HG02973 (cell line): ENCODE measurements at regions not wholly inside any gene's neighbourhood (a gene's known extent, or its start where the extent isn't known, plus 50 kb on each side); places are given as distances from the start of the nearest gene placed in this dataset.

Experiments used
- ATAC-seq: cut with Tn5 transposase; IDR thresholded peaks from one replicate; pipeline ENCODE4 v1.9.1; 2021; ENCODE audit warnings: moderate library complexity; ENCODE audit not compliant: unreplicated experiment

DNA sequence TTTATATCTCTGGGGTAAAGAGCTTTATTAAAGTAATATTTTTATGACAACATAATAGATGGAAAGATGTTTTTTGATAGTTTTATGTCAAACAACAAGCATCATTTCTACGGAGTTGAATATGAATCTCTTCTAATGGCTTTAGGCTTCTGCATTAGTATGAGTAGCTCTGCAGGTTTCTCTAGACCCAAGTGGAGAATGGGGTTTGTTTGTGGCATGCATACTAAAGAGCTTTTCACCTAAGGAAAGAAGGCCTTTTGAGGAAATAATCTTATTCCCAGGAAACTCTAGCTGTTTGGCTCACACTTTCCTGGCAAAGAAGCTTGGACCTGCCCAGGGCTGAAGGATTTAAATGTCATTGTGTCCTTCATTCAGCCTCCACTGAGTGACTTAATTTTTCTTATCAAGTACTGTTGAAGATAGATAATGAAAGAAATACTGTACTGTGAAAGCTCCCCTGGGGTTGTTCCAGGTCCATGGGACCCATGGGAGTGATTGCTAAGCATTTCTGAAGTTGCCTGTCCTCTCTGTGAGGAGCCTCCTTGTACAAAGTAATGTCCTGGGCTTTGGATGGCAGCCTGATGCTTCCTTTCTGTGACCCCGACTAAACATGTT, 469.3 kb downstream of the LRIG3 start:
- ATAC-seq: no peak

- ATAC-seq: no peak
Measured at GRCh38 chr12:58452546-58452945, 467.8 kb downstream of the LRIG3 start.

GRCh38 chr12:58453306-58453705, 467.0 kb downstream of the LRIG3 start:
- ATAC-seq: no peak

DNA sequence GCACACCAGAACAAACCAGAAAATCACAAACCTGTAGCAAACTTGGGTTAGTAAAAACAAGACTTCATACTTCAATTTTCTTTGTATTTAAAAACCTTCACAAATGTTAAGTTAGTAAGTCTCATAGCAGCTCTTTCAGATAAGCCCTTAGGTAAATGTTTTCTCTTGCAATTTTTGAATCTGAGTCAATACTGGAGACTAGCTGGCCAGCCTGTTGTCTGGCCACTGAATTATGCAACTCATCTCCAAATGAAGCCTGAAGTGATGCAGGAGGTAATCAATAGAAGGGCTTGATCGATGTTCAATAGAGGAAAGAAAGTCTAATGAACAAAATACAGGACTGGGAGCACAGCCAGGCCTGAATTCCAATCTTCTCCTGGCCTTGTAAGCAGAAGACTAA, 465.2 kb downstream of the LRIG3 start:
- no peak for ATAC-seq

DNA sequence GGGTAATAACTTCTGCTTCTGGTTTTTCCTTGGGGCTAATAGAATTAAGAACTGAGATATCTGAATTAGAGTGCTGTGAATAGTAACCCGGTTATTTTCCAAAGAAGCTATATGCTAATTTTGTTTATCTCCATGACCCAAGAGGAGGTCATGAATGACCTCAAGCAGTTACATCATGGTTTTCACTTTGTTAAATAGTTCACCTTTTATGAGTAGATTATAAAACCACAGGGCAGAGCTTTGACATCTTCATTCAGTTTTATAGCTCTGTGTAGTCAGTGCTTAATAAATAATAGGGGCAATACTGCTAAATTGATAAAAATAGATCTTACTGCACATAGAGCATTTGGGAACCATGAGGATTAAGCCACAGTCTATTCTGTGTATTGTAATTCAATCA, 462.2 kb downstream of the LRIG3 start:
- no peak for ATAC-seq

DNA sequence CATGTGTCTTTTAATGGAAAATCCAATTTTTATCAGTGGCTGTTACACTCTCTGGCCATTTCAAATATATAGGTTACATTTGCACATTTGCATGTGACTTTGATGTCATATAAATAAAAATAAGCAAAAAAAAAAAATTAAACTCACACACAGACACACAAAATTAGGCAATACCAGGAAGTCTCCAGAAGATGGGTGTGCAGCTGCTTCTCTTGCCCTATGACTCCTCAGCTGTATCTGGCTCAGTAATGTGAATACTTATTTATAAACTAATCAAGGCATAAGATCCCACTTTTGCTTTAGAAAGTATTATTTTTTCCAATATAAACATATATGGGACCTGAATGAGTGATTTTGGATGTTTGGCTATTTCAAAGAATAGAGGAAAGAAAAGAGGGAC, 461.1 kb downstream of the LRIG3 start:
- no peak for ATAC-seq

DNA sequence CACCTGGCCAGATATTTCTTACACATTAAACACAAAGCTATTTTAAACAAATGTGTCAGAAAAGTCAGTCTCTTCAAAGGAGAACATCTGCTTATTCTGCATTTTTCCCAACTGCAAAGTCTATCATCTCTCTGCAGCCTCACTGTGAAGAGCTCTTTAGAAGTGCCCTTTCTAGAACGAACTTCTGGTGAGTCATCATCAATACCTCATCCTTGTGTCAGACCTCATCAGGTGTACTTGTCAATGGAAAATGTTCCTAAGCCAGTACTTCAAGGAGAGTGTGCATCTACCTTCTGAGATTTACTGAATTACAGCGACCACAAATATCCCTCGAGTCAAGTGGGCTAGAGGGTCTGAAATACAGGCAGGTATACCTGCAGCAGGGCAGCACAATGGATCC, 457.3 kb downstream of the LRIG3 start:
- ATAC-seq: no peak

DNA sequence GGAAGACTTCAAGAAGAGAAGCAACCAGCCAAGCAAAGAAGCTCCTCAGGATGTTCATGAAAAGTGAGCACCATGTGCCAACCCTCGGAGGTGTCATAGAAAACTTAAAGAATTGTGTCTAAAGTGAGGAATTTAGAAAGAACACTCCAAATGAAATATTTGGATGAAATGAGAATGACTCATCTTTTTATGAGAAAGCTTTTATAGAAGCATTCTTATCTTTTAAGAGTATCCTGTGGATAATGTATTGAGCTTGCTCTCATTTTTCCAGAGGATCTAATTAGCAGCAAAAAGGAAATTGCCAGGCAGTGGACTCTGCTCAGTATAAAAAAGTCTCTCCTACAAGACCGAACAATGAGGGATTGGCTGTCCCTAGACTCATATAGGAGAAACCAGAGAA, 454.9 kb downstream of the LRIG3 start:
- ATAC-seq: no peak

- no peak for ATAC-seq
Measured at GRCh38 chr12:58470266-58471010, 449.9 kb downstream of the LRIG3 start.

DNA sequence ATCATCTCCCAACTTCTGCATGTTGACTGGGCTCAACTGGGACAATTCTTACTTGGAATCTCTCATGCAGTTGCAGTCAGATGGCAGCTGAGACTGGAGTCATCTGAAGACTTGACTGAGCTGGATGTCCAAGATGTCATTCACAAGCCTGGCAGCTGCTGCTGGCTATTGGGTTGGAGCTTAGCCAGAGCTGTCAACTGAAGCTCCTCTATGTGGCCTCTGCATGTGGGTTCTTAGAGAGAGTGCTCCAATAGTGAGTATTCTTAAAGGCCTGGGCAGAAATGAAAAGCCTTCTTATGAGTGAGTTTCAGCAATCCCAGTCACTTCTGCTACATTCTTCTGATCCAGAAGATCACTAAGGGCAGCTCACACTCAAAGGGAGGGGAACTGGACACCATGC, 440.9 kb downstream of the LRIG3 start:
- ATAC-seq: no peak

DNA sequence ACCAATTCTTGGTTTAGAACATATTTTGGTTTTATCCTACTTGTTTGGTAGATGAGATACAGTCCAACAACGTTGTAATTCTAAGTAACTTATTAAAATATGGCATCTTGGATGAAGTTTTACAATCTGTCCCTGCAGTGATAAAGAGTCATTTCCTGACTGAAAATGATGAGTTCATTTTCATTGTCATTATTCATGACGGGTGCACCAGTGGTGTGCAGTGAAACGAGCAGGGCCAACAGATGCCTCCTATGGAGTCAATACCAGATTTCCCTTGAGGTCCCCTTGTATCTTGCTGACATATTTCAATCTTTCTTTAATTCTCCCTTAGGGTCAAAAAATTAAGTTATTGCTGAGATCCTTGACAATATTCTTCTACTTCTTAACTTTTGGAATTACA, 438.5 kb downstream of the LRIG3 start:
- ATAC-seq: no peak

DNA sequence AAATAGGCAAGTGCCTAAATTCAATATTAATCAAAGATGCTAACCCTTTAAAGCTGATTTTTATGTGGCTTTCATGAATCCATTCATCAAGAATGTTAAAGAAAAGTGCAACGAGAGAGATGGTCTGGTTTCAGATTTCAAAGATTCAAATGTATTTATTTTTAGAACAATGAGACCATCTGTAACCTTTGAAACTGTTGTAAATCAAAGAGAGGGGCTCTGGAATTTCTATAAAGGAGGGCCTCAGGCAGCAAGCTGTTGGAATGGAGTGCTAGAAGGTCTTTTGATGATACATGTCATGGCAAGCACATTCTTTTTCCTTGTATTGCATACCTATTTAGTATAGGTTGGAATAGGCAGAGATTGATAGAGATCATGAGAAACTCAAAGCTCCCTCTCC, 433.0 kb downstream of the LRIG3 start:
- no peak for ATAC-seq

DNA sequence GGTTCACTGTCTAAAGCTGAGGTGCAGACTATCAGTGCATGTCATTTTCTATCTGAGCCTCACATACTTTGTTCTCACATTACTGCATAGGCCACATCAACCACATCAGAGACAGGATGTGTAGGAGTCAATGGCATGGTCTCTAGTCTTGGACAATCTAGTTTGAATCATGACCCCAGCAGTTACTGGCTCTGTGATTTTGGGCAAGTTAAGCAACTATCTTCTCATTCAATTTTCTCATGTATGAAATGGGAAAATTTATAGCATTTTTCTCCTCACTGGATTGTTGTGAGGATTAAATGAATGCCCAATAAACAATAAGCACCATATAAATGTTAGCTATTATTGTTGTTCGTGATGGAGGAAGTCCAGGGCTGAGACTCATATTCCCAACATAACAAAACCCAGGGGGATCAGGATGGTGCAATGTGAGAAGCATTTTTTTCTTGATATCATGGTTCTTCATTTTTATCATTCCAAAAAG, 432.6 kb downstream of the LRIG3 start:
- ATAC-seq: no peak

DNA sequence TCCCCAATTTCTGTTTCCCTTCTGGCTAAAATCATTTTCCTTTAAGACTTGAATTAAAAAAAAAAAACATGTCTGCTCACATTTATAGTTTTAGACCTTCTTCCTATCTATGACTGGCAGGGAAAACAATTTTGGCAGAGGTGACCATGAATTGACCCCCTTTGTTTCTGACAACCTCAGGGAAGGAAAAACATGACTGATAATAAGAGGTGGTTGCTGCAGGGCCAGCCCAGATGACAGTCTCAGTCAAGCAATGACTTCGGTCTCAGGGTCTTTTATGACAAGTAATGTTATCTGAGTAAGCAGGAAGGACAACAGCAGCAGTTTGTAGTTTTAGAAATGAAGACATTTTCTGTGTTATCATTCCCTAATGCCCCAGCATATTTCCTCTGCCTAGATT, 430.9 kb downstream of the LRIG3 start:
- ATAC-seq: no peak

DNA sequence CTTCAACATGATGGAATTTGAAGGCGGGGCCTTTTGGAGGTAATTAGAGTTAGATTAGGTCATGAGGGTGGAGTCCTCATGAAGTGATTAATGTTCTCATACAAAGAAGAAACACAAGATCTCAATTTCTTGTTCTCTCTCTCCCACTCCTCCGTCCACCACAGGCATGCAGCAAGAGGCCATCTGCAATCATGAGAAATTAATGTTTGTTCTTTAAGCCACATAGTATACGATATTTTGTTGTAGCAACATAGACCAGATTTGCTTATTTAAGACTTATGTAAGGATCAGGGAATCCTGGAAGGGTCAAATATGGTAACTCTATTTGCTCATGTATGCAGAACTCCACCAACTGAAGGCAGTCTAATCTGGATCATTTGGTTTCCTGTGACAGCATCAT, 429.0 kb downstream of the LRIG3 start:
- no peak for ATAC-seq

DNA sequence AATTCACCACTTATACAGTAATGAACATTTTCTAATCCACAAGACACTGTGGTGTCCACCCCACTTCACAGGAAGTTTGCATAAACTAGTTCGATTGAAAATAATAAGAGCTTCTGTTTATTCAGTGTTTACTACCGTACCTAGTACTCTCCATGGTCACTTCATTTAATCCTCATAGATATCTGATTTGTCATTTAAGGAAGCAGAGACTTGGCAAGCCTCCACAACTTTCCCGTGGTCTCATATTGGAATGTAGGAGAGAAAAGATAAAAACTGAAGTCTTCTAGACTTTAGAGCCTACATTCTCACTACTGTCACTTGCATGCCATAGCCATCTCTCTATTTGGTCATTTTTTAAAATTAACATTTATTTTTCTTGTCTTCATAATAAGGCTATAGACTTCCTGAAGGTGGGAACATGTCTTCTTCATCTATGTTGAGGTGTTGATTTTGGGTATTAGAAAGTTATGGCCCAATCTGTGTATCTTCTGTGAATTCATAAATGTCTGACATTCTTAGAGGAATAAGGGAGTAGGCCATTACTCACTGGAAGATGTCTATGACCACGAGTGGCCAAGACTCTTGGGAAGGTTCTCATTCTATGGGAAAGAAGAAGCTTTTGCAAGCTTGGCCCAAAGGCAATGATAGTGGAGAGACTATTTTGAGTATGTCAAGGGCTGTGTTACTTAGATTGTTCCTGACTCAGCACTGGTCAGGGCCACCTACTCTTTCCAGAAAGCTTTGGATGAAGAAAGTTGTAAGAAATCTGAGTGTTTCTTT, 423.7 kb downstream of the LRIG3 start:
- ATAC-seq: no peak

DNA sequence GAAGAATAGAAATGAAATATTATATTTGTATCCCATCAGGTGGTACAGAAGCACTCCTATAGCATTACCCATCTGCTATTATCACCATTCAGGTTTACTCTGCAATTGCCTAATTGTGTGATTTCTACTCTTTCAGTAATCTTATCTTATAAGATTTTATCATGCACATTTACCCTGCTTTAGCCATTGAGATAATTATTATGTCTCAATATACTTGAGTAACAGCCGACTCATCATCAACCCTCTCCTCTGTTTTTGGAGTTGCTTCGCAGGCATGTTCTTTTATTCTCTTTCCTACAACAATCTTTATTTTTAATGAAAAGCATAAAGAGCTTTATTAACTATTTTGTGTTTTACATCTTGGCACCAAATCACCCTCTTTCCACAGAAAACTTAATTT, 419.9 kb downstream of the LRIG3 start:
- ATAC-seq: no peak

- no peak for ATAC-seq
Measured at GRCh38 chr12:58502226-58502625, 418.1 kb downstream of the LRIG3 start.

DNA sequence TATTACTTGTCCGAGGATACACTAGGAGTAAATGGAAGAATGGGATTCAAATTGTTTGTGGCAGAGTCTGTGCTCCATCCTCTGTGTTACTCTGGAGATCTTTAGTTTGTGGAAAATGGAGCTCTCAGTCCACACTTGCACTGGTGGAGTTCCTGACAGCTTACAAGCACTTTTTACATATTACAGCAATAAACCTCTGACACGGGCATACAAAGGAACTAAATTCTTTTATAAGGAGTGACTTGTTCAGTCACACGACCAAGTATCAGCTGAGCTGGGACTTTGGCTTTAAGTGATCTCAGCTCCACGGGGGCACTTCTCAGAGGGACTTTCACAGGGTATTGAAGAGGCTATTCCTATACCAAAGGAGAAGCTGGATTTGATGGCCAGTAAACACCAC, 417.5 kb downstream of the LRIG3 start:
- ATAC-seq: no peak

GRCh38 chr12:58503731-58504130, 416.6 kb downstream of the LRIG3 start:
- no peak for ATAC-seq

DNA sequence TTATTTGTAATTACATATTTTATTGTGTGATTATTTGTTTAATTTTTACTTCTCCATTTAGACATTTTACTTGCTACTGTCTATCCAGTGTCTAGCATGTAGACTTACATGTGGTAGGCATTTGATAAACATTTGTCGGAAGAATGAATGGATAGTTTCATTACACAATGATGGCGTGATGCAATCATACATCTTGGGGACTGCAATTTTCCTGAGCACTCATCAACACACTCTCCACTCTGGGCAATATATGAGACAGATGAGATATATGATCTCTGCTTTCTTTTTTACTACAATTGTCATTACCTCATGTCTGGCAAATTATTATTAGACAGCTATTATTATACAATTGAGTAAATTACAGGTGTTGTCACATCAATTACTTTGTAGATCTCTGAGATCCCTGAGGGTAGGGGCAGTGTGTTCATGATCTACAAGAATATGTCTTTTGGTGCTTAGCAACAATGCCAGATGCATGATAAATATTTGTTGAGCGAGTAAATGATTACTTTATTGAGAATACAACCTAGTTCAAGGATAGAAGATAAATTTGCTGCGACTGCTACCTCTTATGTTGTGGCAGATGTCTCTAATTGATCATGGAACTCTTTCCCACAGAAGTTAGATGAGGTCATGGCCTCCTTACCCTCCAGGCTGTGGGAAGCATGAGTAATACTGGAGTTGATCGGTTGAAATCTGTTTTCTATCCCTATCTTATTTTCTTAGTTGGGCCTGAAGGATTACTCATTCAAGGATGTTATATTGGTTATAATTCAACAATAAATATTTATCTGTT, 416.0 kb downstream of the LRIG3 start:
- no peak for ATAC-seq
